Epithelial cell of esophagus (primary cell): ENCODE measurements at regions not wholly inside any gene's neighbourhood (a gene's known extent, or its start where the extent isn't known, plus 50 kb on each side); places are given as distances from the start of the nearest gene placed in this dataset.

Experiments
- DNase-seq: peaks from one replicate; pipeline ENCODE4 v3.0.0; 2010; ENCODE audit warnings: low read depth
- H3K4me3 ChIP-seq: 2 replicates; pipeline ENCODE4 v1.5.1; 2011; ENCODE audit warnings: mild to moderate bottlenecking, low read length, control low read depth
- CTCF ChIP-seq: IDR thresholded peaks from 2 replicates; pipeline ENCODE4 v1.5.1; 2011; ENCODE audit warnings: low read depth, mild to moderate bottlenecking, low read length, control low read depth, inconsistent platforms; ENCODE audit not compliant: insufficient read depth; ENCODE audit errors: missing control alignments

- H3K4me3 ChIP-seq, result no peak overlapping the region
- no peak for DNase-seq
- no peak for TF ChIP-seq CTCF
Measured at GRCh38 chr2:103008586-103008985, 246.8 kb downstream of the TMEM182 start.

GRCh38 chr2:103009871-103010270 is 248.0 kb downstream of the TMEM182 start:
- peak; percentile 39 for DNase-seq
- H3K4me3 ChIP-seq, result no peak overlapping the region
- no peak for TF ChIP-seq CTCF

- H3K4me3 ChIP-seq, result no peak overlapping the region
- no peak for TF ChIP-seq CTCF
- no peak for DNase-seq
Measured at GRCh38 chr2:103010306-103010705, 248.5 kb downstream of the TMEM182 start.

GRCh38 chr2:103010751-103011150 is 248.9 kb downstream of the TMEM182 start:
- TF ChIP-seq CTCF, result no peak
- DNase-seq, result no peak
- H3K4me3 ChIP-seq, result no peak overlapping the region

- TF ChIP-seq CTCF, result no peak
- no peak for DNase-seq
- H3K4me3 ChIP-seq, result no peak overlapping the region
Measured at GRCh38 chr2:103012590-103012989, 250.8 kb downstream of the TMEM182 start.

GRCh38 chr2:103025056-103025455 is 263.2 kb downstream of the TMEM182 start:
- no peak for TF ChIP-seq CTCF
- H3K4me3 ChIP-seq, result no peak overlapping the region
- no peak for DNase-seq

GRCh38 chr2:103028181-103028580 is 266.4 kb downstream of the TMEM182 start:
- no peak overlapping the region for H3K4me3 ChIP-seq

More at GRCh38 chr2:103028181-103028580, 266.4 kb downstream of the TMEM182 start:
- no peak for DNase-seq
- no peak for TF ChIP-seq CTCF
